Stimulated activated CD8-positive, alpha-beta memory T cell treated with anti-CD3 and anti-CD28 coated beads, Interleukin-15, amount 100 ng/mL, for 48 hours (primary cell): ENCODE measurements at regions not wholly inside any gene's neighbourhood (a gene's known extent, or its start where the extent isn't known, plus 50 kb on each side); places are given as distances from the start of the nearest gene placed in this dataset.
"Not testable (repeated sequence)": the region's sequence is repeated elsewhere in the genome, so short reads cannot be mapped to it uniquely, and the experiment has no call there.

Experiments used
- DNase-seq, 2 donors: peaks; one replicate each; pipeline ENCODE4 v3.0.0-alpha.2; 2020; ENCODE audit warnings: low read depth in 2 of 2

DNA sequence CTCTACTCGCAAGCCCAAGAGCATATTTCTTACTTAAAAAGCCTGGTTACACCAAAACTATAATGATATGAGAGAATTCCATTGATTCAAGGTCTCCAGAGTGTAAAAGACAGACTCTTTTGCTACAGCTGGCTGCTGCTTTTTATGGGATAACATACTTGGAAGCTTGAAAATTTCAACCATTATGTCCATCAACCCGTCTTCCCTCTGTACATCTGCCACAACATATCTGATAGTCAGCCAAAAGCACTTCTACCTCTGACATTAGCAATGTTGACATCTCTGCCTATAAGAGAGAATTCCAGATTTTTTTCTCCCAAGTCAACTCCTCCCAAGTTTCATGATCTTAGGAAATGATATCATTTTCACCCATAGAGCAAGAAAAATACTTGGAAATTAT, 54.4 kb upstream of the IQCM start:
- no peak for DNase-seq

GRCh38 chr4:149881744-149882143, 66.1 kb upstream of the IQCM start:
- DNase-seq: no peak

- no peak for DNase-seq
Measured at GRCh38 chr4:149882251-149882650, 66.6 kb upstream of the IQCM start.

DNA sequence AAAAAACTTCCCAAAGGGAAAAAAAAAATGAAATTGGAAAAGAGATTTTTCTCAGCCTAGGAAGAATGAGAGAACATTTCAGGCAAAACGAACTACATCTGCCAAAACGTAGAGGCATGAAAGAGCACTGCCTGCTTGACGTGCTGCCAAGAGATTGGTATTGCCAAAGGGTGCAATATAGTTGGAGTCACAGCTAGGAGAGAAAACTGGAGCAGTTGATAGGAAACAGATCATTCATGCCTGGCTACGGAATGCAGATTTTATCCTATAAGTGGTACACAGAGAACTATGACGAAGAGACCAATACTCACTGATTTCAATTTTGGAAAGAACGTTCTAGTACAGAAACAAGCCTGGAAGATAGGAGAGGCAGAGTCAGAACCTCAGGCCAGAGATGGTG, 68.4 kb upstream of the IQCM start:
- no peak for DNase-seq

DNA sequence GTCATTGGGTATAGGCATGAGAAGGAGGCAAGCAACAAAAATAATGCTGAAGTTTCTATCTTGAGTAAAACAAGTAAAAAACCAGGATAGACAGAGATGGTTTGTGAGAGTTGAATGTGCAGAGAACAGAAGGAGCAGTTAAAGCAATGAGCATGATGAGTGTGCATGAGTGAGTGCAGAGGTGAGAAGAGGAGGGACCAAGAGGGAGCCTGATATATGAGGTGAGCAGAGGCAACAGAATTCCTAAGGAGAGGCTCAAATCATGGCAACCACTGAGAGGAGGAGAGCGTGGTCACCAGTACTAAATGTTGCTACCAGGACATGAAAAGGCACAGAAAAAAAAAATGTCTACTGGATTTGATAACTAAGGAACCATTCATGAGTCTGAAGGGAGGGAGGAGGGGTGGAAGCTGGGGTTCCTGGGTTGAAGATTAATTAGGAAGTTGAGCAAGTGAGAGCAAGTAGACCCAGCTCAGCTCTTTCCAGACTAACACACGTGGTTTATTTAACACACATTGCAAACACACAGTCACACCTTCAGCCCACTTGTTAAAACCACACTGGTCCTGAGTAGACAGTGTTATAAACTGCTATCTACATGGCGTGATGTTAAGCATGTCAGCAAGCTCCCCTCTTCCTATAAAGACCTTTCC, 69.0 kb upstream of the IQCM start:
- DNase-seq: no peak

- no peak for DNase-seq
Measured at GRCh38 chr4:149885896-149886295, 70.3 kb upstream of the IQCM start.

- no peak for DNase-seq
Measured at GRCh38 chr4:149886786-149887490, 71.3 kb upstream of the IQCM start.

DNA sequence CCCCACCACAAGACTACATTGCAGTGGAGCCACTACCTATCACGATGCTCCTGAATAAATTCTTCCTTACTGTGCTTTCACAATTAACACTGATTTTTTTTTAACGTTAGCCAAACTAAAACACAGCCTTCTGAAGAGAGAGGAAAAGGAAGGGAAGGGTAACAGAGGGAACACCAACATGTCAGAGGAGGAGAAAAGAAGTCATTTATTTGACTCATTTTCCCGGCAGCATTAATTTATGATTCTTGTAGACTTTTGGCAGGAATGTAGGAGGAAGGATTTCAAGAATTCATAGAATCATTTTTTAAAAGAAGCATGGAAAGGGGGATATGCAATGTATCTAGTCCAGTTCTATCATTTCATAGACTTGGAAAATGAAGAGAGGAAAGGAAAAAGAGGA, 74.3 kb upstream of the IQCM start:
- DNase-seq: no peak

- DNase-seq: no peak
Measured at GRCh38 chr4:149890531-149890930, 74.9 kb upstream of the IQCM start.

- no peak for DNase-seq
Measured at GRCh38 chr4:149891426-149891825, 75.8 kb upstream of the IQCM start.

DNA sequence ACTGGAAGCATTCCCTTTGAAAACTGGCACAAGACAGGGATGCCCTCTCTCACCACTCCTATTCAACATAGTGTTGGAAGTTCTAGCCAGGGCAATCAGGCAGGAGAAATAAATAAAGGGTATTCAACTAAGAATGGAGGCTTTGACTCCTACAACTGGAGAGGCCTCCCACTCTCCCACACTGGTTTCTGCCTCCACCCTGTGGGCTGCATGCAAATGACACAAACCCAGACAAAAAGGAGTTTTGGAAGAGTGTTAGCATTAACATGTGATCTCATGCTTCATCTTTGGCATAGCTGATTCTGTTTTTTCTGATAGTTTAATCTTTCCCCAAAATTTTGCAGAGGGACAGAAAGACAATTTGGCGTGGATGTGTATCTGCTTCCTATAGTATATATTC, 80.8 kb upstream of the IQCM start:
- no peak for DNase-seq

- DNase-seq: no peak
Measured at GRCh38 chr4:149897783-149898182, 82.1 kb upstream of the IQCM start.

DNA sequence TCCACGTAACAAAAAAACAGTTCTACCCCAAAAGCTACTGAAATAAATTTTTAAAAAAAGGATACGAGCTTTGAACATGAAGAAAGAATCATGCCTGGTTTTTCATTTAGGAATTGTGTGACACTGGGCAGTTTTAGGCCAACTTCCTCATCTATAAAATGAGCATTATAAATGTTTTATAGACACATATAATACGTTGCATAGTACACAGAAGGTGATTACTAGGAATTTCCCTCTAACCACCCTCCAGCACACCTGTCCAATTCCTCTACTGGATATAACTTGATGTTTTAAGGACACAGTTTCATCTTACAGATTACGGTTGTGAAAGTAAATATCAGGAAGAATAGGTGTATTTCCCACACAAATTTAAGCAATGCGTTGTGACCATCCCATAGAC, 85.5 kb upstream of the IQCM start:
- DNase-seq: no peak

DNA sequence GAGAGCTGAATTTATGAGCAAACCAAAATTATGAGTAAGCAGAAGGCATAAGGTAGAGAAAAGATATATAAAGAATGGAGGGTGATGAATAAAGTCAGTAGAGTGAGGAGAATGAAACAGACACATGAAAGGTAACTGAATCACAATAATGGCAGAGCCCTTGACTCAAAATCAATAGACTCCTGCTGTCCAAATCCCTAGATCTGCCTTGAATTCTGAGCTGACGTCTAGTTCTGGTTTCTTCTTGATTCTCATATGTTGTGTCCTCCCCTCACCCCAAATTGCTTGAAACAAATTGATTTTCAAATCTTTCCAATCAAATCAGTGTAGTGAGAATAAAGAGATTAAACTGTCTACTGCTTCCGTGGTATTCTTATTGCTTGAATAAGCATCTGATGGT, 86.6 kb upstream of the IQCM start:
- no peak for DNase-seq

GRCh38 chr4:149910177-149910576, 94.5 kb upstream of the IQCM start:
- no peak for DNase-seq

DNA sequence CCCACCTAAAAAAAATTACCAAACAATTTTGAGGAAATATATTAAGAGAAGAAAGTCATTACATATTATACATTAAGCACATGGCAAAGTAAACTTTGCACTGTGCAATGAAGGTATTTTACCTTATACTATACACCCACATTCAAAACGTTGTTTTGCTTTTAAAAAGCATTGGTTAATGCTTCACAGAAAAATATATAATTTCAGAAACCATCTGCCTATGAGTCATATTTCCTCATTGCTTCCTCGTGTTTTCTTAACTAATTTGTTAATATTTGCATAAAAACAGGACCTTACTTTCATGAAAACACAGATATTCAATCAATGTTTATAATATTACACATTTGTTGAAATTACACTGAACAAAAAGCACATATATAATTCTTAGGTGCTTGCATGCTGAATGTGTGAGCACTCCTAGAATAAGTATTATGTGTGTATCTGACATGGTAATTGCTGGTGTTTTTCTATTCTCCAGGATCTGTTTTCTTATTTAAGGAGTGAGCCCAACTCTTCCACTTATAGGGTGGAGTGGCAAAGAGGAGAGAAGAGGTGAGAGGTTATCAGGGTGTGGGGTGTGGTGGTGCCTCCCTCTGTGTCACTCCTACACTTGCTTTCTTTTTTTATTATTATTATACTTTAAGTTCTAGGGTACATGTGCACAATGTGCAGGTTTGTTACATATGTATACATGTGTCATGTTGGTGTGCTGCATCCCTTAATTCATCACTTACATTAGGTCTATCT, 95.1 kb upstream of the IQCM start:
- no peak for DNase-seq

DNA sequence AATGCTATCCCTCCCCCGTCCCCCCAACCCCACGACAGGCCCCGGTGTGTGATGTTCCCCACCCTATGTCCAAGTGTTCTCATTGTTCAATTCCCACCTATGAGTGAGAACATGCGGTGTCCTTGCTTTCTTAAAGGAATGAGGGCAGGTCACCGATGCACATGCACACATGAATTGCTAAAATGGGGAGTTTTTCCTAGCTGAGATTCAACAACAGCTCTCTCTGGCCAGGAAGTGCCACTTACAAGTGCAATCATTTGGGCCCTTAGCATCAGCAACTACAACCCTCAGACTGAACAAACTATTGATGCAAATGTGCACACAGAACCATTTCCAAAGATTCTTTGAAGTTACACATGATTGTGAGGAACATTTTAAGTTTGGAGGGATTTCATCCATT, 95.7 kb upstream of the IQCM start:
- DNase-seq: no peak

DNA sequence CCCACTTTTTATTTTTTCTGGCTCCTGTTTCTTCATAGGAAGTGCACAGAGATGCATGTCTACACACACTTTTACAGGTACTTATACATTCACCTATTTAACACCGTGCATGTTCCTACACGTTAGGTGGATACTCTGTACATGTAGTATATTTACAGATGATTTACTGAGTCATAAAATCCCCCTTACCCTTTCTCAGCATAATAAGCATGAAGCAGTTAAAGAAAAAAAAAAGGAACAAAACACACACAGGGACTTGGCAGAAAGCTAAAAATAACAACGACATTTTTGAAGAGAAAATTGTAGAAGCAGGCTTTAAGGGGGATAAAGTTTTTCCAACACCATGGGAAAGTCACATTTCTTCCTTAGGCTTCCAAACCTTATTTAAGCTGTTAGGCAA, 96.4 kb upstream of the IQCM start:
- DNase-seq: no peak

DNA sequence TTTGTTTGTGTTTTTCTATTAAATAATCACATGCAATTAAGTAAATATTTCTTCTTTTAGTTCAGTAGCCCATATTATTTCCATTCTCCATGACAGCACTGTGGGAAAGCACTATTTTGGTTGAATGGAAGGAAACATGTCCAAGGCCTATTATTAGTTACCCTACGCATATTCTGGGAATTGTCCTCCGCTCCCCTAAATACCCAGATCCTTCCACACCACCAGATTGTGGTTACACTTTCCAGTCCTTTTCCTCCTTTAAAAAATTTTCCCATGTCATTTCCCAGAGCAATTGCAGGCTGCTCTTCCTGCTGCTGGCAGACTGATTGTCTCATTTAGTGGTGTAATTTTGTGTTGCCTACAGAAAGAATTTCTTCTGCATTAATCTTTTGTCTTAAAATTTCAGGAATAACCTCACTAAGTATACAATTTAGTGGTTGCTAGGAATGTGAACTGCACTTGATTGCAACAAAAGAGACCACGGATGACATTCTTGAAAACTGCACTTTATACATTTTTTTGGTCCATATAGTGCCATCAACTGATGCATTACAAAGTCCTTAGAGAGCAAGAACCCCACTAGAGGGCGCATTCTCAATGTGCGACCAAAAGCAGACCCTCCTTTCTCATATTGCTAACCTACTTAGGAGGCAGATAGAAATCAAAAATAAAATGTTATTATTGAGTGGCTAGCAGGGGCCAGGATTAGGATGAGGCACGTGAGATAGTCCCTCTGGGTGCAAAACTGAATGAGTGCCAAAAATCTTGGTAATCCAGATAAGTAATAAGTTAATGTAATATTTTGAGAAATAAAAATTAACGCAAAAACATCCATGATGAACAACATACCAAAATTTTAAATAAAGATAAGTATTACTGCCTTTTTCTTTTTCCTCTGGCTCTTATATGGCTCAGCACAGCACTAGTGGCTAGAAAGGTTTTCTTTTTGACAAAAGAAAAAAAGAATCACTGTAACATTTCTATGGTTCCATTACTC, 98.8 kb upstream of the IQCM start:
- DNase-seq: peak in 1 of 2 donors; percentile 8

GRCh38 chr4:149915735-149916134, 100.1 kb upstream of the IQCM start:
- not testable (repeated sequence) for DNase-seq

- DNase-seq: no peak
Measured at GRCh38 chr4:149923736-149924135, 108.1 kb upstream of the IQCM start.

- no peak for DNase-seq
Measured at GRCh38 chr4:149927514-149927913, 111.9 kb upstream of the IQCM start.
